ENCODE measurements at regions not wholly inside any gene's neighbourhood (a gene's known extent, or its start where the extent isn't known, plus 50 kb on each side); places are given as distances from the start of the nearest gene placed in this dataset.

DNA sequence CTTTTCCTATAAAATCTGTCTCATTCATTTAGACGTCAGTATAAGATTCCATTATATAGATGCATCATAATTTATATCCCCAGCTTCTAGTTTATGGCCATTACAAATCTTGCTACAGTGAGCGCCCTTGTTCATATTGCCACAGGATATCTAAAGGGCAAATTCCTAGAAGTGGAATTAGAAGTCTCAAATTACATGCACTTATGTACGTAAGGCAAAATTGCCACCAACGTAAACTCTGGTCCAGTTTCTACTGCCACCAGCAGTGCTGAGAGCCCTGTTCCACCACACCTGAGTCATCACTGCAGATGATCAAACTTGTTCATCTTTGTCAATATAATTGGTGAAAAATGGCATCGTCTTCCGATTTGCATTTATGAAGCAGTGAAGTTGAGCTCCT lies 90.9 kb upstream of the ID2 start:
- Histone ChIP-seq H3K4me2 (ENCODE audit: insufficient read depth, insufficient read length, low read length) (no peak overlapping the region), H4K5ac (ENCODE audit: insufficient read length, low read depth, low read length) (no peak overlapping the region), H2AFZ (ENCODE audit: low read length) (no peak overlapping the region), H4K8ac (replicated peaks; ENCODE audit: insufficient read length, low read depth, low read length) (no peak overlapping the region), H3K14ac (ENCODE audit: insufficient read depth, low read length) (no peak overlapping the region), H3K79me2 (ENCODE audit: insufficient read depth, low read length) (no peaks in the 10 kb centered on the region), H2BK20ac (ENCODE audit: low read depth, low read length, poor library complexity, severe bottlenecking) (no peak overlapping the region), H3K23me2 (ENCODE audit: insufficient read length, low read depth, low read length, poor library complexity, severe bottlenecking) (no peaks in the 10 kb centered on the region), H2AK5ac (ENCODE audit: insufficient read length, low read length) (no peak overlapping the region), H3K27me3 (ENCODE audit: insufficient read depth, low read length) (no peaks in the 10 kb centered on the region), H3K79me1 (ENCODE audit: insufficient read depth, low read depth, low read length, poor library complexity, severe bottlenecking) (no peaks in the 10 kb centered on the region), H3K9me3 (ENCODE audit: control insufficient read depth, low read depth, low read length) (no peaks in the 10 kb centered on the region), H2BK12ac (ENCODE audit: insufficient read length, low read depth, low read length) (no peak overlapping the region), H2BK15ac (ENCODE audit: low read depth, low read length) (no peak overlapping the region), H3K23ac (ENCODE audit: insufficient read length, low read depth, low read length) (no peak overlapping the region), H3K56ac (ENCODE audit: insufficient read length, low read depth, low read length) (no peak overlapping the region), H4K91ac (ENCODE audit: insufficient read length, low read depth, low read length) (no peak overlapping the region), H2BK5ac (ENCODE audit: insufficient read length, low read length) (no peak overlapping the region), H3T11ph (ENCODE audit: low read length) (no peak overlapping the region), H3K9ac (ENCODE audit: extremely low read depth, insufficient read length, low read length) (no peak overlapping the region), H3K18ac (ENCODE audit: insufficient read length, low read depth, low read length) (no peak overlapping the region), H4K20me1 (ENCODE audit: control insufficient read depth, insufficient read depth, insufficient read length) (no peaks in the 10 kb centered on the region), H3K4me1 (ENCODE audit: insufficient read depth, low read length) (no peaks in the 10 kb centered on the region), H2BK120ac (ENCODE audit: low read depth, low read length, poor library complexity, severe bottlenecking) (no peak overlapping the region), H3K27ac (ENCODE audit: insufficient read length, low read depth, low read length) (no peak overlapping the region), H3K4ac (ENCODE audit: low read depth, low read length) (no peak overlapping the region)
- no peaks in the 10 kb centered on the region; a peak in 1 of 7 replicates for H3K36me3 Mint-ChIP-seq (ENCODE audit: insufficient read depth in 1 of 3, low read depth in 3 of 3)
- H3K27ac Mint-ChIP-seq, result no peak overlapping the region
- TF ChIP-seq, protein P1, sequence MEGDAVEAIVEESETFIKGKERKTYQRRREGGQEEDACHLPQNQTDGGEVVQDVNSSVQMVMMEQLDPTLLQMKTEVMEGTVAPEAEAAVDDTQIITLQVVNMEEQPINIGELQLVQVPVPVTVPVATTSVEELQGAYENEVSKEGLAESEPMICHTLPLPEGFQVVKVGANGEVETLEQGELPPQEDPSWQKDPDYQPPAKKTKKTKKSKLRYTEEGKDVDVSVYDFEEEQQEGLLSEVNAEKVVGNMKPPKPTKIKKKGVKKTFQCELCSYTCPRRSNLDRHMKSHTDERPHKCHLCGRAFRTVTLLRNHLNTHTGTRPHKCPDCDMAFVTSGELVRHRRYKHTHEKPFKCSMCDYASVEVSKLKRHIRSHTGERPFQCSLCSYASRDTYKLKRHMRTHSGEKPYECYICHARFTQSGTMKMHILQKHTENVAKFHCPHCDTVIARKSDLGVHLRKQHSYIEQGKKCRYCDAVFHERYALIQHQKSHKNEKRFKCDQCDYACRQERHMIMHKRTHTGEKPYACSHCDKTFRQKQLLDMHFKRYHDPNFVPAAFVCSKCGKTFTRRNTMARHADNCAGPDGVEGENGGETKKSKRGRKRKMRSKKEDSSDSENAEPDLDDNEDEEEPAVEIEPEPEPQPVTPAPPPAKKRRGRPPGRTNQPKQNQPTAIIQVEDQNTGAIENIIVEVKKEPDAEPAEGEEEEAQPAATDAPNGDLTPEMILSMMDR (conservative IDR thresholded peaks at IDR 0.05), result no peak
- no peaks in the 10 kb centered on the region; a peak in 1 of 5 replicates for H3K9me3 Mint-ChIP-seq
- DNase-seq, result no peak
- peaks cover 4 to 14% of the 10 kb centered on the region in 2 experiments for H3K4me1 Mint-ChIP-seq
- no peak overlapping the region for H3K4me3 Mint-ChIP-seq
- peaks cover 13% of the 10 kb centered on the region for H3K27me3 Mint-ChIP-seq (ENCODE audit: low read depth)
- WGBS (ENCODE audit: extremely low coverage, insufficient read length, low lambda C conversion rate), result no CpG with 5 or more reads among the region's 6 CpGs

Measured in H9 (cell line).